ENCODE measurements at regions not wholly inside any gene's neighbourhood (a gene's known extent, or its start where the extent isn't known, plus 50 kb on each side); places are given as distances from the start of the nearest gene placed in this dataset.

DNA sequence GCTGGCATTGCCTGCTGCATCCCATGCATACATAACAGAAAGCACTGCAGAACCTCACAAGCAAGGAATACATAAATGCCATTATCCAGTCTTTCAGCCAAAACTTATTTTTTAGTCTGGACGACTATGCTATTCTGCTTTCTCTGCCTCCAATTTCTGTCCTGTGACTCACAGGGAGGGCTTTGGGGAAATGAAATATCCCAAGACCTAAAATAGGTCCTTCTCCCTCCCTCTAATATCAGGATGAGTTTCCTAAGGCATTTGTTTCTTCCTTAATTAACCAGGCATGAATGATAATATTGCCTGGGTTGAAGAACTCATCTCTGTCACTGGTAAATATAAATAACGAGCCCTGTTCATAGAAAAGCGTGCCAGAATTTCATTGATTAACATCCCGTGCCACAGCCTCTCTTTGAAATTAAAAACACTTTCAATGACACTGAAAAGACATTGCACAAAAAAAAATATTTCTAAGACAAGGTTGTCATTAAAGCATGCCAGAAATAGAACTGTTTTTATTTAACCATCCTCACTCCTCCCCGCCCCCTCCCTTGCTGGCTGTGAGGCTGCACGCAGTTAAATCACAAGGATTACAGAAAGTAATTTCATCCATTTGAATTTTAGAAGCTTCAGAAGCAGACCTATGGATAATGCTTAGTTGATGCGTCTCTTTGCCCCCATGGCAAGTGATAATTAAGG is 103.0 kb upstream of the ANKRD1 start:
- TF ChIP-seq CTCF (IDR thresholded peaks at IDR 0.05 in 8 of 11, conservative IDR thresholded peaks at IDR 0.05 in 3 of 11) (no peak), POLR2AphosphoS5 (IDR thresholded peaks at IDR 0.05) (no peak), POLR2A (IDR thresholded peaks at IDR 0.05) (no peak)
